ENCODE measurements at regions not wholly inside any gene's neighbourhood (a gene's known extent, or its start where the extent isn't known, plus 50 kb on each side); places are given as distances from the start of the nearest gene placed in this dataset.
A peak's percentile ranks its signal among the peaks of the same experiment; 100 is the strongest.

GRCh38 chr12:24069532-24070395 lies 120.3 kb upstream of the SOX5 start:
- DNase-seq: peak; percentile 4 to 85 (median 60)

- DNase-seq: no peak
Measured at GRCh38 chr12:24066865-24067264, 117.4 kb upstream of the SOX5 start.

DNA sequence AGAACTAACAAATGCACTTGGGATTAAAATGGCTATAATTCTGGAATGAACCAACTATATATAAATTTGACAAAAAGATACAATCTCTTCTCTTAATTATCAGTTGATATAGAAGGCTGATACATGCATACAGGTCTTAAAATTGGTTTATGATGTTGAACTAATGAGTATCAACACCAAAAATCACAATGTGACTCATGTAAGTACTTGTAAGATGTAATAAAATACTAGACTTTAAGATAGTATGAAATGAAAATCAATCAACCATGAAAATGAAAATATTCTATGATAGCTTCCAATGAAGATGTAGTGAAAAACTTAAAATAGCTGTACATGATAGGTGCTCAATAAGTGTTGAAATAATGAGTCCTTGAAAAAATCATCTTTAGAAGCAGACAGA lies 116.6 kb upstream of the SOX5 start:
- no peak for DNase-seq

DNA sequence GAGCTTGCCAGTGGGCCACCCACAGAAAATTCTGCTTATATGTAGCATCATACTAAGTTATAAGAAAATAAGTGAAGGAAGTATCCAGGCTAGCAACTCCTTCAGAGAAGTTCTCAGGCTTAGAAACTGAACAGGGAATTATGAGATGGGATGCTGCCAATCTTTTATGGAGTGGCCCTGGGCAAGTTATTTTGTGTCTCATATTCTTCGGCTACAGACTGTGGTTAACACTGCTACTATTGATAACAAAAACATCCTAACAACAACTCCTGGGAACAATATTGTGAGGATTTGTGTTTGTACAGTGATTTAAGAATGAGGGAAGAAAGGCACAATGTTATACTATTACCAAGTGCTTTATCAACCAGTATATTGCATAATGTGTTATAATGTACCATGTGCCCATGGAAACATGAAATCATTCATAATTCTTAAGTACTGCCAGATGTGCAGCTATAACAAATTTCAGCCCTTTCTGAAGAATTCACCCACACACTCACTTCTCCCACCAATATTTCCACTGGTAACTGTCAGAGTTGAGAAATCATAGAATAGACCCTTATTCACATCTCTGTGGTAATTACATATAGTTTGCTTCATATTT lies 113.3 kb upstream of the SOX5 start:
- no peak for DNase-seq

DNA sequence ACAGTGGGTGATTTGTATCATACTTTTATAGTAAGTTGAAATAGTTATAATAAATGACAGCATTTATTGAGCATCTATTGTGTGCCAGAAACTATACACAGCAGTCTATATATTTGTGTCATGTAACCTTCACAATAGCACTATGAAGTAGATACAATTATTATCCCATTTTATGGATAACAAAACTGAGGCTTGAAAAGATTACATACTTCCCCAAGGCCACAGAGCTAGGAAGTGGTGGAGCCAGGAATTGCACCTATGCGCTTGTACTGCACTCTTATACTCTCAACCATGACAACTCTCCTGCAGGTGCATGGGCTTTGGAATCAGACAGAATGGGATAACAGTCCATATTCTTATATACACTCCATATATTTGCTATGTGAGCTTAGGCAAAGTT lies 110.6 kb upstream of the SOX5 start:
- no peak for DNase-seq

GRCh38 chr12:24057920-24058476 lies 108.5 kb upstream of the SOX5 start:
- DNase-seq: peak in 2 of 3 experiments; percentile 7 to 73

GRCh38 chr12:24055747-24056146 lies 106.3 kb upstream of the SOX5 start:
- no peak for DNase-seq

DNA sequence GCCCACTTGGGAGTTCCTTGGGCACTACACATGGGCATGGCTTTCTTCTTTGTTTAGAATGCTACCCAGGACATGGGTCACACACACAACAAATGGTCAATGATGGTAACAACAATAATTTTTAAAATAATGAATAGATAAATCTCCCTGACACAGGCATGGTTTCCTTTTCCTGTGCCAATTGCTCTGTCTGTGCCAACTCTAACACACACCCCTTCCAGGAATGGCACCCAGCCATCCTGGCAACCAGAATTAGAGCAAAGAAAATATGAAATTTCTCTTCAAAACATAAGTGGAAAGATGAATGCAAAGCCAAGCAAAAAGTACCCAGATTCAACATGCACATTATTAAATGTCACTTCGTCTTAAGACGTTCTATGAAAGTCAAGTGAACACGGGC lies 104.9 kb upstream of the SOX5 start:
- DNase-seq: no peak

DNA sequence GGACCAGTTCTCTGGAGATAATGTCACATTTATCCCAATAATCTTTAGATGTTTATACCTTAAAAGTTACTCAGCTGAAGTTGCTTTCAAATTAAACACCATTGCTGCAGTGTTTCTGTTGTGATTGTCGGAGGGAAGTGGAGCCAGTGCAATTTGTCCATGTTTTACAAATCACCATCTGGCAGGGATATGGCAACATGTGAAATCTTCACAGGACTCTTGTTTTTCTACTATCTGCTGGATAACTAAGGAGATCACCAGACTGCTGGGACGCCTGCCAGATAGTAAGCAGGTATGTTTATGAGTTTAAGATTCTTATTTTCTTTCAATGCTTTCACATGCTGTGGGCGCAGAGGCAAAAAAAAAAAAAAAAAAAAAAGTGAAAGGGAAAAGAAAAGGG lies 100.3 kb upstream of the SOX5 start:
- DNase-seq: no peak

- no peak for DNase-seq
Measured at GRCh38 chr12:24049101-24049500, 99.6 kb upstream of the SOX5 start.

DNA sequence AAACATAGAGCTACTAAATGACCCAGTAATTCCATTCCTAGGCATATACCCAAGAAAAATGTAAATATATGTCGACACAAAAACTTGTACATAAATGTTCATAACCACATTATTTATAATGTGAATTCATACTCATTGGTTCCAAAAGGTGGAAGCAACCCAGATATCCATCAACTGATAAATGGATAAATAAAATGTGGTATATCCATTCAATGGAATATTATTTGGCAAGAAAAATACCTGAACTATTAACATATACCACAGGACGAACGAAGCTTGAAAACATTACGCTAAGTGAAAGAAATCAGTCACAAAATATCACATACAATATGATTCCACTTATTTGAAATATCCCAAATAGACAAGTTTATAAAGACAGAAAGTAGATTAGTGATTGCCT lies 99.0 kb upstream of the SOX5 start:
- no peak for DNase-seq

DNA sequence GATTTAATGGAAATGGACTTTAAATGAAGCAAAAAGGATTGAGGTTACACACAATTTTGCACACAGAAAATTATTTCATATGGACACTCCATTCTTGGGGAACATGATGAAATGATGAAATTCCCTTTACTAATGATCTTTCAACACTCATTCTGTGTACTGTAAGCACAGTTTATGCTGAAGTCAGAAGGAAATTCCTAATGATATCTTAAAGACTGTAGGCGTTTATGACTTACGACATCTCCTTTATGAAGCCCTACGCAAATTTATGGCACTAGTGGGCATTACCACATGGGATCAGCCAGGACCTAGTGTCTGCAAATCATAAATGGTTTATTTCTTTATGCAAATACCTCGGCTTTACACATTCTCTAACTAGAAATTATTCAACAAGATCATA lies 97.9 kb upstream of the SOX5 start:
- no peak for DNase-seq

DNA sequence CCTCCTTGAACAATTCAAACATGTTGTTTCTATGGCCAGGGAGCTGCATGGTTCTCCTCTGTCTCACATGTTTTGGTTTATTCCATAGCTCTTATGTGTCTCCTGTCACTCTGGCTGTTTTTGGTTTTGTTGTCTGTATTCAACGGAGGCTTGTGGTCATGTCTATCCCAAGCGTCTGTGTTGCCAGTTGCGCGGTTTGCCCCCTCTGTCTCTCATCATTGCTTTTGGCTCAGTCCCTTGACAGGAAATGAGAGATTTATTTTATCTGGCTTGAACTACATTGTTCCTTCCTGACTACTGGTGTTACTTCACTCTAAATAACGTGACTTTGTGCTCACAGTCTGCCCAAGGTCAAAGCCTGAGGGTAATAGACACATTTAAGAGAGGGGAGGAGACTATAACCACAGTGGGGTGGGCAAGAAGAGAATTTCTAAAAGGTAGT lies 96.4 kb upstream of the SOX5 start:
- DNase-seq: no peak

GRCh38 chr12:24044941-24045703 lies 95.7 kb upstream of the SOX5 start:
- no peak for DNase-seq

DNA sequence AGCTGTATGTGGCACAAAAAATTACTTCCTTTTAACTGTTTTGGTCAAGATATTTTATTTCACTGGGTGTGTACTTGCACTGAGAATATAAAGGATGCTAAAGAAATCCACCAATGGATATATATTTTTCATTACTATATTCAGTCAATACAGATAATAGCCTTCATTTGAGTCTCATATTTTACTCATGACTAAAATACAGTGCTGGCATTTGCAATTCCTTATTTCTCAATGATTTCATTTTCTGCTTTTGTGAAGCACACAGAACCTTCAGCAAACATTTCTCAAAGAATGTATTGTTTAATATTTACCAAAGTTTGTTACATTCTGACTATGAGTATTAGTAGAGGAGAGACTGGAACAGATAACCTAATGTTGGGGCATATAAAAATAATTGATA lies 93.2 kb upstream of the SOX5 start:
- no peak for DNase-seq

DNA sequence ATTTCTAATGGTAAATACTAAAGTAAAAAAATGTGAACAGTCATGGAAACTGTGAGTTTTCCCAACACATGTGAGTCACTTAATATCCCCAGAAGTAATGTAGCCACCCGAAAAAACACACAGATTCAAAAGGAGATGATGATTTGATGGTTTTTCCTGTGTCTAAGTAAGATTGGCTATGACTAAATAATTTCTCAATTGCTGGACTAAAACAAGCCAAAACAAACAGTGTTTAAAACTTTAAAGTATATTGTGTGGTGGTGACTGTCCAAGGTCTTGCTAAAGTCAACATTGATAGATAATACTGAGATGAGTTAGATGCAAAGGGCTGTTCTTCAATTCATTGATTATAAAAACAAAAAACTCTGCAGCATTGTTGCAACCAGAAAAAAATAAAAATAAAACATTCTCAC lies 89.6 kb upstream of the SOX5 start:
- DNase-seq: no peak

DNA sequence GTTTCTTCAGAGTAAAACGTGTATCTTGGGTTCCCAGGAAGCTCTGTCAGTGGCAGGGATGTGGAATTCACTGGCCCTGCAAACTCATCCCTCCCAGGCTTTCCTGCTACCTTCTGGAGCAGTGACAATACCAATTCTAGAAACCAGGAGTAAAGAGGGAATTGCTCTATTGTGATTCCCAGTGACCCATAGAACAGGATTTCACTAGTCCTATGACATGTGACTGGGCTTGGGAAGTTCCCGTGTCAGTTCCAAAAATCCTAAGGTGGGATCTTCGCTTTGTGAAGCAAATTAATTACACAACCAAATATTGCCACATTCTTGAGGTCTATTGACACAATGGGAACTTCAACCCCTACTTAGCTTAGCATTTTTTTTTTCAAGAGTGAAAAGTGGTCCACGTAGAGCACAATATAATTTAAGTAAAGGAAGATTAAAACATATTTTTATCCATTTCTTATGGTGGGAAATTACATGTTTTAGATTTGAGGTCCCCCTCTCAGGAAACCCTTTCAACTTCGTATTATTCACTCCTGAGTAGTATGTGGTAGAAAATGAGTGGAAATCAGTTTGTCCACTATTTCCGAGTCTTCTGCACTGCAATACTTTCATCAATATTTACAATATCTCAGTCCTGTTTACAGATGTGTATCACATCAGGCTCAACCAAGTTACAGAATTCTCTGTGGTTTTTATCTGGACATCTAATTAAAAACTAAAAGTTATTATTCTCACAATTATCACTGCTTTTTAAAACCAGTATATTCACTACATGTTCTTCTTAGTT lies 88.9 kb upstream of the SOX5 start:
- DNase-seq: no peak

GRCh38 chr12:24036438-24037216 lies 87.2 kb upstream of the SOX5 start:
- DNase-seq: peak in 1 of 3 experiments; percentile 15

- DNase-seq: peak in 1 of 3 experiments; percentile 12
Measured at GRCh38 chr12:24034894-24035293, 85.4 kb upstream of the SOX5 start.

DNA sequence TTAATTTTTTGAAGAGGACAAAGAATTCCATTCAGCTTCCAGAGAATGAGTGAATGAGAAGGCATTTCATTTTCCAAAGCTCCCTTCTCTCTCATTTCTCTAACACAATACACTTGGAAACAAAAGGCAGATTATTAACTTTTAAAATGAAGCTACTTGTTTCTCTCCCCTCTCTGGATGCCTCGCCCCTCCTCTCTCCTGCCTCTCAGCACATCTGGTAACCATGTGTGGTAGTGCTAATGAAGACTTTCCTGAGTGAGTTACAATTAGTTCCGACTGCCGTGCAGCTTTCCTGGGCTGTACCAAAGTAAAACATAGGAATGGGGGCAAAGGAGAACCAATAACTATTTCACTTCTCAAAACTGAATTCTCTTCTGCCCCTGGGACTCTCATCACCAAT lies 84.7 kb upstream of the SOX5 start:
- DNase-seq: no peak

GRCh38 chr12:24027352-24027751 lies 77.9 kb upstream of the SOX5 start:
- no peak for DNase-seq
